Hepatocyte (in vitro differentiated cells): ENCODE measurements at regions not wholly inside any gene's neighbourhood (a gene's known extent, or its start where the extent isn't known, plus 50 kb on each side); places are given as distances from the start of the nearest gene placed in this dataset.
"Not testable (repeated sequence)": the region's sequence is repeated elsewhere in the genome, so short reads cannot be mapped to it uniquely, and the experiment has no call there.

Experiments
- CTCF ChIP-seq: fragments of 200-600 bp; sonication (generic); IDR thresholded peaks from 2 replicates; pipeline ENCODE4 v1.5.1; 2016; ENCODE audit warnings: antibody characterized with exemption, mild to moderate bottlenecking; ENCODE audit not compliant: poor library complexity
- EZH2 ChIP-seq: fragments of 200-600 bp; sonication (generic); IDR thresholded peaks from 2 replicates; pipeline ENCODE4 v1.6.1; 2016; ENCODE audit warnings: antibody characterized with exemption, mild to moderate bottlenecking, borderline replicate concordance

GRCh38 chr12:90208379-90208778 lies 499.7 kb upstream of the ATP2B1 start:
- not testable (repeated sequence) for TF ChIP-seq CTCF, EZH2
